Endodermal cell (in vitro differentiated cells): ENCODE measurements at regions not wholly inside any gene's neighbourhood (a gene's known extent, or its start where the extent isn't known, plus 50 kb on each side); places are given as distances from the start of the nearest gene placed in this dataset.

Source experiments
- DNase-seq: peaks from one replicate; pipeline ENCODE4 v3.0.0-alpha.2; 2017
- H3K27ac ChIP-seq: 2 replicates; pipeline ENCODE4 v1.5.1; 2013; ENCODE audit warnings: mild to moderate bottlenecking, low read depth, low read length, moderate library complexity
- H3K27me3 ChIP-seq: 2 replicates; pipeline ENCODE4 v1.6.1; 2013; ENCODE audit warnings: mild to moderate bottlenecking, low read length, moderate library complexity; ENCODE audit not compliant: insufficient read depth, control insufficient read depth, poor library complexity, severe bottlenecking
- H3K36me3 ChIP-seq: 2 replicates; pipeline ENCODE4 v1.7.0; 2013; ENCODE audit warnings: mild to moderate bottlenecking, low read length, moderate library complexity; ENCODE audit not compliant: control insufficient read depth, insufficient read depth
- H3K4me1 ChIP-seq: one replicate; pipeline ENCODE4 v1.7.0; 2013; ENCODE audit warnings: low read length; ENCODE audit not compliant: control insufficient read depth, insufficient read depth
- H3K4me3 ChIP-seq: 2 replicates; pipeline ENCODE4 v1.5.1; 2013; ENCODE audit warnings: mild to moderate bottlenecking, low read length, moderate library complexity
- H3K9ac ChIP-seq: 2 replicates; pipeline ENCODE4 v1.6.1; 2013; ENCODE audit warnings: mild to moderate bottlenecking, low read length, moderate library complexity; ENCODE audit not compliant: poor library complexity, severe bottlenecking; ENCODE audit errors: extremely low read depth
- H3K9me3 ChIP-seq: 2 replicates; pipeline ENCODE4 v1.6.1; 2013; ENCODE audit warnings: mild to moderate bottlenecking, low read length, moderate library complexity; ENCODE audit not compliant: control insufficient read depth
- H3K27ac Mint-ChIP-seq: 2 replicates; pipeline ENCODE4 v1.8.0; 2020; ENCODE audit warnings: mixed read lengths
- H3K27me3 Mint-ChIP-seq: 2 replicates; pipeline ENCODE4 v1.8.0; 2021; ENCODE audit warnings: mild to moderate bottlenecking, mixed read lengths; ENCODE audit not compliant: insufficient read depth
- H3K36me3 Mint-ChIP-seq: 2 replicates; pipeline ENCODE4 v1.8.0; 2020; ENCODE audit warnings: low read depth, mixed read lengths
- H3K4me1 Mint-ChIP-seq: 2 replicates; pipeline ENCODE4 v1.8.0; 2020; ENCODE audit warnings: mixed read lengths
- H3K4me3 Mint-ChIP-seq: 2 replicates; pipeline ENCODE4 v1.8.0; 2020; ENCODE audit warnings: mild to moderate bottlenecking, moderate library complexity, mixed read lengths
- H3K9me3 Mint-ChIP-seq: 2 replicates; pipeline ENCODE4 v1.8.0; 2020; ENCODE audit warnings: mild to moderate bottlenecking, mixed read lengths
- CTCF ChIP-seq: fragments of 200-600 bp; sonication (generic); conservative IDR thresholded peaks from 2 replicates; pipeline ENCODE4 v1.5.0; 2021; ENCODE audit warnings: antibody characterized with exemption, mild to moderate bottlenecking
- WGBS, 2 experiments: methylation state at CpG; one replicate each; pipeline versions ENCODE4 v1.1.5 to v1.1.7; 2013; ENCODE audit warnings: missing lambda C conversion rate in 2 of 2, mixed read lengths in 1 of 2; ENCODE audit not compliant: insufficient coverage in 1 of 2, insufficient read length in 1 of 2; 5-methylcytosine and 5-hydroxymethylcytosine counted together

- no peak for TF ChIP-seq CTCF
- no peaks in the 10 kb centered on the region for H3K27me3 Mint-ChIP-seq
- no peak overlapping the region for H3K4me3 Mint-ChIP-seq
- Histone ChIP-seq H3K36me3 (no peaks in the 10 kb centered on the region), H3K9me3 (no peaks in the 10 kb centered on the region), H3K4me1 (no peaks in the 10 kb centered on the region), H3K27ac (no peak overlapping the region), H3K27me3 (no peaks in the 10 kb centered on the region), H3K4me3 (no peak overlapping the region), H3K9ac (no peak overlapping the region)
- no peaks in the 10 kb centered on the region for H3K4me1 Mint-ChIP-seq
- no peaks in the 10 kb centered on the region for H3K9me3 Mint-ChIP-seq
- no peak for DNase-seq
- WGBS, 2 experiments, result 96% methylated on average over 12 of the region's 12 CpGs
- H3K36me3 Mint-ChIP-seq, result no peaks in the 10 kb centered on the region
- H3K27ac Mint-ChIP-seq, result no peak overlapping the region
Observed at GRCh38 chr6:14995966-14996602, 249.8 kb upstream of the JARID2 start.

DNA sequence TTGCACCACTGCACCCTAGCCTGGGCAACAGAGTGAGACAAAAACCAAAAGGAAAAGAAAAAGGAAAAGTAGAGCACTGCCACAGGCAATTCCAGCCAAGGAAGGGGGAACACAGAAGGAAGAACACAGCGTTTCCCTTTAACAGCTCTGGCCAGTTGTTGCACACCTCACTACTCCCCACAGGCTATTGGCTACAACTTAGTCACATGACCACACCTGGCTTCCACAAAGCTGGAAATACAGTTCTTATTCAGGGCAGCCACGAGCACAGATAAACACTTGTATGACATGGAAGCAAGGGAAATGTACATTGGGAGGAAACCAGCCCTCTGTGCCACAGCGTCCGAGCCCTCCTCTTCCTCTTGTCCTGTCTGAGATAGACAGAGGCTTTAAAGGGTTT is 249.0 kb upstream of the JARID2 start:
- H3K27me3 ChIP-seq, result no peaks in the 10 kb centered on the region
- Mint-ChIP-seq H3K4me1 (no peaks in the 10 kb centered on the region), H3K27ac (no peak overlapping the region), H3K4me3 (no peak overlapping the region), H3K27me3 (no peaks in the 10 kb centered on the region), H3K9me3 (no peaks in the 10 kb centered on the region), H3K36me3 (no peaks in the 10 kb centered on the region)
- TF ChIP-seq CTCF, result no peak
- DNase-seq, result no peak
- 91 to 93% methylated on average over 3 to 4 of the region's 4 CpGs for WGBS, 2 experiments
- H3K4me3 ChIP-seq, result no peak overlapping the region
- H3K9ac ChIP-seq, result no peak overlapping the region
- no peak overlapping the region for H3K27ac ChIP-seq
- H3K9me3 ChIP-seq, result no peaks in the 10 kb centered on the region
- no peaks in the 10 kb centered on the region for H3K4me1 ChIP-seq
- H3K36me3 ChIP-seq, result no peaks in the 10 kb centered on the region

- no peaks in the 10 kb centered on the region for H3K36me3 ChIP-seq
- no peak overlapping the region for H3K27ac ChIP-seq
- H3K27me3 ChIP-seq, result no peaks in the 10 kb centered on the region
- no peak overlapping the region for H3K9ac ChIP-seq
- no peaks in the 10 kb centered on the region for H3K9me3 ChIP-seq
- Mint-ChIP-seq H3K36me3 (no peaks in the 10 kb centered on the region), H3K27me3 (no peaks in the 10 kb centered on the region), H3K27ac (no peak overlapping the region), H3K4me3 (no peak overlapping the region), H3K4me1 (no peaks in the 10 kb centered on the region), H3K9me3 (no peaks in the 10 kb centered on the region)
- 90% methylated on average over 1 of the region's 1 CpG; no CpG with 5 or more reads in 1 of the 2 experiments for WGBS, 2 experiments
- TF ChIP-seq CTCF, result no peak
- H3K4me1 ChIP-seq, result no peaks in the 10 kb centered on the region
- no peak for DNase-seq
- no peak overlapping the region for H3K4me3 ChIP-seq
Observed at GRCh38 chr6:14997507-14997906, 248.4 kb upstream of the JARID2 start.
